ENCODE measurements at regions not wholly inside any gene's neighbourhood (a gene's known extent, or its start where the extent isn't known, plus 50 kb on each side); places are given as distances from the start of the nearest gene placed in this dataset.
"Not testable (repeated sequence)": the region's sequence is repeated elsewhere in the genome, so short reads cannot be mapped to it uniquely, and the experiment has no call there.

GRCh38 chr9:22216730-22217172 lies 207.6 kb upstream of the CDKN2B start:
- Histone ChIP-seq H2BK12ac (ENCODE audit: low read length in 2 of 2) (peak overlapping the region; percentile 65 to 91), H2BK120ac (ENCODE audit: low read depth, low read length) (peak overlapping the region; percentile 85), H2AK5ac (ENCODE audit: low read length, severe bottlenecking) (peak overlapping the region; percentile 45), H3K4me3 (ENCODE audit: insufficient read depth in 1 of 2, low read depth in 1 of 2, low read length in 2 of 2) (no peak overlapping the region), H2BK15ac (ENCODE audit: low read depth, poor library complexity, severe bottlenecking) (peak overlapping the region; percentile 94), H3K27ac (ENCODE audit: low read length, poor library complexity, severe bottlenecking) (peak overlapping the region; percentile 28), H3K9me3 (ENCODE audit: control insufficient read depth, low read length) (no peaks in the 10 kb centered on the region), H4K8ac (ENCODE audit: low read length) (peak overlapping the region; percentile 88), H3K14ac (ENCODE audit: low read length in 2 of 2) (no peak overlapping the region), H3K4me2 (ENCODE audit: low read length, poor library complexity, severe bottlenecking) (no peak overlapping the region), H3K18ac (ENCODE audit: low read depth in 1 of 2, low read length in 2 of 2) (peak overlapping the region; percentile 22 to 89), H3K79me1 (replicated peaks; ENCODE audit: low read length, poor library complexity, severe bottlenecking) (no peaks in the 10 kb centered on the region), H3K36me3 (ENCODE audit: control insufficient read depth in 1 of 2, insufficient read depth in 2 of 2, low read depth in 1 of 2, low read length in 2 of 2) (no peaks in the 10 kb centered on the region), H3K27me3 (ENCODE audit: control insufficient read depth in 1 of 2, insufficient read depth in 1 of 2, low read length in 2 of 2) (no peaks in the 10 kb centered on the region), H3K9ac (ENCODE audit: low read length) (no peak overlapping the region), H2AFZ (ENCODE audit: low read depth, low read length) (no peak overlapping the region), H4K91ac (ENCODE audit: low read length) (peak overlapping the region; percentile 90), H3K4me1 (ENCODE audit: control insufficient read depth, insufficient read depth, low read depth, low read length) (peaks cover 3% of the 10 kb centered on the region), H2BK5ac (ENCODE audit: low read depth, low read length, poor library complexity, severe bottlenecking) (no peak overlapping the region), H3K23ac (ENCODE audit: low read length in 2 of 2) (peak overlapping the region in 1 of 2 experiments; percentile 71), H3K4ac (ENCODE audit: low read depth in 1 of 2, low read length in 2 of 2) (peak overlapping the region; percentile 24 to 64)
- DNase-seq, result peak; percentile 85
- WGBS, result 60% methylated on average over 8 of the region's 8 CpGs

GRCh38 chr9:22217254-22217653 lies 208.1 kb upstream of the CDKN2B start:
- H3K4me2 ChIP-seq (ENCODE audit: low read length, poor library complexity, severe bottlenecking), result no peak overlapping the region
- peak overlapping the region; percentile 85 for H2BK120ac ChIP-seq (ENCODE audit: low read depth, low read length)
- no peak for DNase-seq
- H2AK5ac ChIP-seq (ENCODE audit: low read length, severe bottlenecking), result peak overlapping the region; percentile 27
- H3K9me3 ChIP-seq (ENCODE audit: control insufficient read depth, low read length), result no peaks in the 10 kb centered on the region
- no peak overlapping the region for H2BK5ac ChIP-seq (ENCODE audit: low read depth, low read length, poor library complexity, severe bottlenecking)
- H3K27me3 ChIP-seq (ENCODE audit: control insufficient read depth in 1 of 2, insufficient read depth in 1 of 2, low read length in 2 of 2), result no peaks in the 10 kb centered on the region
- no peaks in the 10 kb centered on the region for H3K36me3 ChIP-seq (ENCODE audit: control insufficient read depth in 1 of 2, insufficient read depth in 2 of 2, low read depth in 1 of 2, low read length in 2 of 2)
- no peaks in the 10 kb centered on the region for H3K79me1 ChIP-seq (replicated peaks; ENCODE audit: low read length, poor library complexity, severe bottlenecking)
- peak overlapping the region; percentile 82 for H4K8ac ChIP-seq (ENCODE audit: low read length)
- H3K18ac ChIP-seq (ENCODE audit: low read depth in 1 of 2, low read length in 2 of 2), result peak overlapping the region; percentile 22 to 76
- 98% methylated on average over 2 of the region's 2 CpGs for WGBS
- H3K4me1 ChIP-seq (ENCODE audit: control insufficient read depth, insufficient read depth, low read depth, low read length), result peaks cover 3% of the 10 kb centered on the region
- H3K4ac ChIP-seq (ENCODE audit: low read depth in 1 of 2, low read length in 2 of 2), result peak overlapping the region; percentile 30 to 64
- H3K27ac ChIP-seq (ENCODE audit: low read length, poor library complexity, severe bottlenecking), result no peak overlapping the region
- no peak overlapping the region for H3K23ac ChIP-seq (ENCODE audit: low read length in 2 of 2)
- peak overlapping the region in 1 of 2 experiments; percentile 12 for H3K14ac ChIP-seq (ENCODE audit: low read length in 2 of 2)
- H3K9ac ChIP-seq (ENCODE audit: low read length), result no peak overlapping the region
- H2AFZ ChIP-seq (ENCODE audit: low read depth, low read length), result no peak overlapping the region
- peak overlapping the region; percentile 37 to 51 for H2BK12ac ChIP-seq (ENCODE audit: low read length in 2 of 2)
- no peak overlapping the region for H3K4me3 ChIP-seq (ENCODE audit: insufficient read depth in 1 of 2, low read depth in 1 of 2, low read length in 2 of 2)
- no peak overlapping the region for H2BK15ac ChIP-seq (ENCODE audit: low read depth, poor library complexity, severe bottlenecking)
- peak overlapping the region; percentile 43 for H4K91ac ChIP-seq (ENCODE audit: low read length)

- H4K8ac ChIP-seq (ENCODE audit: low read length); H3K9ac ChIP-seq (ENCODE audit: low read length); H3K79me1 ChIP-seq (replicated peaks; ENCODE audit: low read length, poor library complexity, severe bottlenecking); H2BK5ac ChIP-seq (ENCODE audit: low read depth, low read length, poor library complexity, severe bottlenecking); DNase-seq; H3K36me3 ChIP-seq (ENCODE audit: control insufficient read depth in 1 of 2, insufficient read depth in 2 of 2, low read depth in 1 of 2, low read length in 2 of 2); H3K14ac ChIP-seq (ENCODE audit: low read length in 2 of 2); H3K4me1 ChIP-seq (ENCODE audit: control insufficient read depth, insufficient read depth, low read depth, low read length); H3K23ac ChIP-seq (ENCODE audit: low read length in 2 of 2); H2BK15ac ChIP-seq (ENCODE audit: low read depth, poor library complexity, severe bottlenecking); H4K91ac ChIP-seq (ENCODE audit: low read length); H3K27me3 ChIP-seq (ENCODE audit: control insufficient read depth in 1 of 2, insufficient read depth in 1 of 2, low read length in 2 of 2); H2AK5ac ChIP-seq (ENCODE audit: low read length, severe bottlenecking); H2BK120ac ChIP-seq (ENCODE audit: low read depth, low read length); H3K9me3 ChIP-seq (ENCODE audit: control insufficient read depth, low read length); H3K27ac ChIP-seq (ENCODE audit: low read length, poor library complexity, severe bottlenecking); H3K4me2 ChIP-seq (ENCODE audit: low read length, poor library complexity, severe bottlenecking); H2BK12ac ChIP-seq (ENCODE audit: low read length in 2 of 2); H2AFZ ChIP-seq (ENCODE audit: low read depth, low read length); H3K4ac ChIP-seq (ENCODE audit: low read depth in 1 of 2, low read length in 2 of 2); H3K18ac ChIP-seq (ENCODE audit: low read depth in 1 of 2, low read length in 2 of 2); H3K4me3 ChIP-seq (ENCODE audit: insufficient read depth in 1 of 2, low read depth in 1 of 2, low read length in 2 of 2): not testable (repeated sequence)
- 95% methylated on average over 9 of the region's 9 CpGs for WGBS
These were observed 216.8 kb upstream of the CDKN2B start for GRCh38 chr9:22225856-22226255.

GRCh38 chr9:22227986-22228385 lies 218.6 kb upstream of the DMRTA1 start:
- no peak overlapping the region for H4K91ac ChIP-seq (ENCODE audit: low read length)
- H3K18ac ChIP-seq (ENCODE audit: low read depth in 1 of 2, low read length in 2 of 2), result no peak overlapping the region
- H2AFZ ChIP-seq (ENCODE audit: low read depth, low read length), result no peak overlapping the region
- no peak overlapping the region for H3K27ac ChIP-seq (ENCODE audit: low read length, poor library complexity, severe bottlenecking)
- H2BK5ac ChIP-seq (ENCODE audit: low read depth, low read length, poor library complexity, severe bottlenecking), result no peak overlapping the region
- no peak overlapping the region for H2BK120ac ChIP-seq (ENCODE audit: low read depth, low read length)
- no peak overlapping the region for H3K23ac ChIP-seq (ENCODE audit: low read length in 2 of 2)
- H3K27me3 ChIP-seq (ENCODE audit: control insufficient read depth in 1 of 2, insufficient read depth in 1 of 2, low read length in 2 of 2), result no peaks in the 10 kb centered on the region
- H4K8ac ChIP-seq (ENCODE audit: low read length), result no peak overlapping the region
- no peak overlapping the region for H2AK5ac ChIP-seq (ENCODE audit: low read length, severe bottlenecking)
- H2BK12ac ChIP-seq (ENCODE audit: low read length in 2 of 2), result no peak overlapping the region
- no peaks in the 10 kb centered on the region for H3K36me3 ChIP-seq (ENCODE audit: control insufficient read depth in 1 of 2, insufficient read depth in 2 of 2, low read depth in 1 of 2, low read length in 2 of 2)
- no peak overlapping the region for H2BK15ac ChIP-seq (ENCODE audit: low read depth, poor library complexity, severe bottlenecking)
- H3K9ac ChIP-seq (ENCODE audit: low read length), result no peak overlapping the region
- no peak overlapping the region for H3K14ac ChIP-seq (ENCODE audit: low read length in 2 of 2)
- H3K9me3 ChIP-seq (ENCODE audit: control insufficient read depth, low read length), result peaks cover 25% of the 10 kb centered on the region
- H3K4me3 ChIP-seq (ENCODE audit: insufficient read depth in 1 of 2, low read depth in 1 of 2, low read length in 2 of 2), result no peak overlapping the region
- H3K4ac ChIP-seq (ENCODE audit: low read depth in 1 of 2, low read length in 2 of 2), result no peak overlapping the region
- H3K4me1 ChIP-seq (ENCODE audit: control insufficient read depth, insufficient read depth, low read depth, low read length), result peaks cover 4% of the 10 kb centered on the region
- DNase-seq, result no peak
- H3K4me2 ChIP-seq (ENCODE audit: low read length, poor library complexity, severe bottlenecking), result no peak overlapping the region
- no peaks in the 10 kb centered on the region for H3K79me1 ChIP-seq (replicated peaks; ENCODE audit: low read length, poor library complexity, severe bottlenecking)

Data from mesenchymal stem cell (in vitro differentiated cells and primary cell).